Stimulated activated naive CD8-positive, alpha-beta T cell treated with anti-CD3 and anti-CD28 coated beads, Interleukin-15, amount 100 ng/mL, for 72 hours (primary cell): ENCODE measurements at regions not wholly inside any gene's neighbourhood (a gene's known extent, or its start where the extent isn't known, plus 50 kb on each side); places are given as distances from the start of the nearest gene placed in this dataset.

Experiments used
- ATAC-seq: fragments of 150-1000 bp; cut with Tn5 transposase; 2 replicates; pipeline ENCODE4 v1.10.0; 2021; ENCODE audit warnings: mild to moderate bottlenecking, moderate library complexity
- DNase-seq, 2 donors: peaks; one replicate each; pipeline ENCODE4 v3.0.0; 2021 to 2022
- H3K27ac Mint-ChIP-seq, 2 donors: one replicate each; pipeline ENCODE4 v1.8.0; 2022; ENCODE audit warnings: mild to moderate bottlenecking in 2 of 2, mixed read lengths in 2 of 2, moderate library complexity in 2 of 2
- H3K27me3 Mint-ChIP-seq: one replicate; pipeline ENCODE4 v1.8.0; 2022; ENCODE audit warnings: mixed read lengths
- H3K4me1 Mint-ChIP-seq: one replicate; pipeline ENCODE4 v1.8.0; 2022; ENCODE audit warnings: mild to moderate bottlenecking, mixed read lengths
- H3K4me3 Mint-ChIP-seq, 2 donors: one replicate each; pipeline ENCODE4 v1.8.0; 2022; ENCODE audit warnings: mild to moderate bottlenecking in 2 of 2, mixed read lengths in 2 of 2, moderate library complexity in 1 of 2
- H3K9me3 Mint-ChIP-seq, 2 donors: one replicate each; pipeline ENCODE4 v1.8.0; 2022; ENCODE audit warnings: mixed read lengths in 2 of 2

DNA sequence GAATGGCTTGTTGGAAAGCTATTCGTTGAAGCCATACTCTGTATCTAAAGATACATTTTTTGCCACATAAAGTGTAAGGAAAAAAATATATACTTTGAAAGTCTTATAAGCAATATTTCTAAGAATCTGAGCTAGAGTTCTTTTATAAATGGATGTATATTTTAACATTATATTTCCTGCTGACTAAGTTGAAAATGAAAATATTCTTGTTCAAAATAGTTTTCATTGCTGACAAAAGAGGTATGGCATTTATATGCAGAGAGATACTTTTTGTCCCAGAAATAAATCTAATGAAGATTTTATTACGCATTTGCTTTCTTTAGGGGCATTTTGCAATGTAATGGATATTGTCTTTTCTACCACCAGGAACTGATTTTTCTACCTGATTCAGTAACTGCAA, 834.9 kb downstream of the LRFN5 start:
- Mint-ChIP-seq H3K9me3 (no peaks in the 10 kb centered on the region), H3K27me3 (no peaks in the 10 kb centered on the region), H3K4me3 (no peak overlapping the region), H3K4me1 (no peaks in the 10 kb centered on the region), H3K27ac (no peak overlapping the region)
- ATAC-seq (no peak), DNase-seq (no peak)

DNA sequence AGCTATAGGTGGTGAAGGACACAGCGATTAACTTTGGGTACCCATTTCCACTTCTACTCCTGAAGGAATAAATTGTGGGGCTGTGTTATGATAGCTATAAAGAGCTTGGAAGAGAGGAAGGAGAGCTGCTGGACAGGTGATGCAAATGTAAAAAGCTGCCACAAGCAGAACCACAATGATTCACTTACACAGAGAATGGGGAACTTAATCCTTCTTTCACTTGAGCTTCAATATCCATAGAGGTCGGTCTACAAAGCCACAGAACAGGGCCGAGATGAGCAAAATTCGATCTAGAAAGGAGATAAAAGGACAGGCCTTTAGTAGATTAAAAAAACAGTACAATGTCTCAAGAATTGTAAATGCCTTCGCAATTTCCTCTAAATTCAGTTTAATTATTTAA, 831.1 kb downstream of the LRFN5 start:
- H3K27ac Mint-ChIP-seq: no peak overlapping the region
- no peaks in the 10 kb centered on the region for H3K4me1 Mint-ChIP-seq
- peaks cover 0 to 15% of the 10 kb centered on the region in 2 donors for H3K9me3 Mint-ChIP-seq
- no peaks in the 10 kb centered on the region for H3K27me3 Mint-ChIP-seq
- DNase-seq: no peak
- ATAC-seq: no peak
- H3K4me3 Mint-ChIP-seq: no peak overlapping the region

DNA sequence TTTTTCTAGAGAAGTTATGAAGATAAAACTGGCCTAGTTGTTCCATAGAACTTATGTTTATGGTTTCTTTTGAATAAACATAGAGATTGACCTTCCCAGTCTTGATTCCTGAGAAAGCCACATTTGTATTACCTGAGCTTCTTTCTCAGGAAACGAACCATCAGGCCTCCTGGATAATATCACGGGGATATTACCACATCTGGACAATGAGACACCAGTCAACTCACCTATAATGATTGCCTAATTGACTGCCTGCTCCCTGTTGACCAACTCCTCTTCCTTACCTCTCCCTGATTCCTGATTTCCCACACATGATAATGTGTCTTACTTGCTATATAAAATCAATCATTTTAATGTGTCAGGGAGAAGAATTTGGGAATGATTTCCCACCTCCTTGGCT, 822.7 kb downstream of the LRFN5 start:
- no peak overlapping the region for H3K4me3 Mint-ChIP-seq
- no peak for ATAC-seq
- no peak overlapping the region for H3K27ac Mint-ChIP-seq
- H3K27me3 Mint-ChIP-seq: no peaks in the 10 kb centered on the region
- H3K4me1 Mint-ChIP-seq: no peaks in the 10 kb centered on the region
- DNase-seq: no peak
- H3K9me3 Mint-ChIP-seq: peaks cover 0 to 14% of the 10 kb centered on the region in 2 donors

DNA sequence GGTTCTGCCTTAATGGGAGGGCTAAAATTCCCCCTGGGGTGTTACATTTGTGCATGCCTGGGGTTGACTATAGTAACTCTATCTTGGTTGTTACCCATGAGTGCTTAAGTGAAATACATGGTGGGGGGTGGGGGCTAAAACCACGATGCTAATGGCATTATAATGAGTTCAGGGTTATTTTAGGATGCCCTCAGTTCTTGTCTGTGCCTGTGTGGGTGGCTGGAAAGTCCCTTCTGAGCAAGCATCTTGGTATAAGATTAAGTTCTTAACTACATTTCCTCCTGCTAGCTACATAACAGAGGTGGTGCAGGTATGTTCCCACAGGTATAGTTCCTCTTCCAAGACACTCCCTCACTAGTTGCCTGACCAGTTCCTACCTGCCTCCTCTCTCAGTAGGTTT, 822.3 kb downstream of the LRFN5 start:
- Mint-ChIP-seq H3K4me3 (no peak overlapping the region), H3K27ac (no peak overlapping the region)
- DNase-seq: no peak

DNA sequence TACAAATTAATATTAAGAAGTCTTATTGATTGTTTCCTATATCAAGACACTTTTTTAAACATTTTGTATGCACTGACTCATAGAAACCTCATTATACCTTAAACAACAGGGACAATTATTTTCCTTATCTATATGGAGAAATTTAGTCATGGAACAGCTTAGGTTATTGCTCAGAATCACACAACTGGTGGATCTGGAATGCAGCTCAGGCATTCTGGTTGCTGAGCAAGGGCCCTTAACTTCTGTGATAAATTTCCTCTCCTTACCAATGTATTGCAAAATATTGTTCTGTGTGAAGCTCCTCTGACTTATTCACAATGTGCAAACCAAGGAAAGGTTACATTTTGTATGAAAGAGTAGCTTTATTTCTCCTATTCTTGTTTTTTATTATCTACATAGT, 817.8 kb downstream of the LRFN5 start:
- H3K4me3 Mint-ChIP-seq: no peak overlapping the region
- DNase-seq (no peak), ATAC-seq (no peak)
- no peaks in the 10 kb centered on the region for H3K4me1 Mint-ChIP-seq
- H3K27ac Mint-ChIP-seq: no peak overlapping the region
- H3K27me3 Mint-ChIP-seq: no peaks in the 10 kb centered on the region
- no peaks in the 10 kb centered on the region for H3K9me3 Mint-ChIP-seq

More for the DNA sequence above, 822.3 kb downstream of the LRFN5 start:
- no peaks in the 10 kb centered on the region for H3K4me1 Mint-ChIP-seq
- H3K27me3 Mint-ChIP-seq: no peaks in the 10 kb centered on the region
- ATAC-seq: no peak
- H3K9me3 Mint-ChIP-seq: peaks cover 0 to 14% of the 10 kb centered on the region in 2 donors

DNA sequence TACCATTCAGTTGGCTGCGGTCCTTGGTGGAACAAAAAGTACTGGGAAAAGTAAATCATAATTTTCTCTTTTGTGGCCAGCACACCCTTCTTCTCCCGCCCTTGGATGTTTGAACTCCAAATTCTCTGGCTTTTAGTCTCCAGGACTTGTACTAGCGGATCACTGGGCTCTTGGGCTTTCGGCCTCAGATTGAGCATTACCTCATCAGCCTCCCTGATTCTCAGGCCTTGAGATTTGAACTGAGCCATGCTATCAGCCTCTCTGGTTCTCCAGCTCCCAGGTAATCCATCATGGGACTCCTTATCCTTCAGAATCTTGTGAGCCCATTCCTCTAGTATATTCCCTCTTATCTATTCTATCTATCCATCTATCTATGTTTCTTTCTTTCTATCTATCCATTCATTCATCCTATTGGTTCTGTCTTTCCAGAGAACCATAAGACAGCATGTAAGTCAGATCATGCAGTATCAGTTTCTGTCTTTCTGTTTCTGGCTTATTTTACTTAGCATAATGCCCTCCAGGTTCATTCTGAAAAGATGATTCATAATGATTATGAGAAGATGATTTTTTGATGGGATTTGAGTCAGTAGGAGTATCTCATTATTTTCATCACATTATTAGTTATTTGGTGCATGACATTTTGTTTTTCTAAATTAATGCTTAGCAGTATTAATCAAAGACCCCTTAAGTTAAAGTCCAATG, 814.9 kb downstream of the LRFN5 start:
- Mint-ChIP-seq H3K27ac (peak overlapping the region in 1 of 2 donors; percentile 23), H3K9me3 (no peaks in the 10 kb centered on the region), H3K4me1 (no peaks in the 10 kb centered on the region), H3K27me3 (no peaks in the 10 kb centered on the region), H3K4me3 (no peak overlapping the region)
- ATAC-seq (no peak), DNase-seq (no peak)

DNA sequence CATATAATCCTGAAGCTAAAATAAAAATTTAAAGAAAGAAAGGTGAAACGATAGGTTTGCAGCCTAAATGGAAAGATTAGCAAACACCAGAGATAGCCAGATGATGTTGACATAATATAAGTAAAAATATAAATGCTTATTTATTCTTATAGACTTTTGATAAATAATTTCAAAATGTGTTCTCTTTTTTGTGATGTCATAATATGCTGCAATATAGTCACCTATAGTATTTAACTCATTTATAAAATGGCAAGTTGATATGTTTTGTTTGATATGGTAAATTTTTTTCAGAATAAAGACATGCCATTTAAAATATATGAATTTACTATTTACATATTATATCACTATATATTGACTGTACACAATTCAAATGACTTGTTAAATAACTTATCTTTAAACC, 813.4 kb downstream of the LRFN5 start:
- no peak overlapping the region for H3K4me3 Mint-ChIP-seq
- H3K9me3 Mint-ChIP-seq: no peaks in the 10 kb centered on the region
- no peak for DNase-seq
- H3K27ac Mint-ChIP-seq: no peak overlapping the region
- H3K27me3 Mint-ChIP-seq: no peaks in the 10 kb centered on the region
- no peaks in the 10 kb centered on the region for H3K4me1 Mint-ChIP-seq
- no peak for ATAC-seq

DNA sequence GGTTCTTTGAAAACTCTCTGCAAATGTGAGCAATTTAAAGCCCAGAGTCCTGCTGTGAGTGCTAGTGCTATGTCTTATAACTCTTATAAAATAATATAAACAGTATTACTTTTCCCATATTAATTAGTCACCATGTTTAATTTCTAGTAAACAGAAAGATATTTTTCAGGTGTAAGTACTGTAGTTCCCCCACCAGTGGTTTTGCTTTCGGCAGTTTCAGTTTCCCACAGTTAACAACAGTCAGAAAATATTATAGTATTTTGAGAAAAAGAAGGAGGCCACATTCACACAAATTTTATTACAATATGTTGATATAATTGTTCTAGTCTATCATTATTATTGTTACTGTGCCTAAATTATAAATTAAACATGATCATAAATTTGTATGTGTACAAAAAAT, 800.5 kb downstream of the LRFN5 start:
- no peaks in the 10 kb centered on the region for H3K4me1 Mint-ChIP-seq
- peaks cover 0 to 18% of the 10 kb centered on the region in 2 donors for H3K9me3 Mint-ChIP-seq
- DNase-seq (no peak), ATAC-seq (no peak)
- H3K4me3 Mint-ChIP-seq: no peak overlapping the region
- H3K27me3 Mint-ChIP-seq: no peaks in the 10 kb centered on the region
- H3K27ac Mint-ChIP-seq: no peak overlapping the region

DNA sequence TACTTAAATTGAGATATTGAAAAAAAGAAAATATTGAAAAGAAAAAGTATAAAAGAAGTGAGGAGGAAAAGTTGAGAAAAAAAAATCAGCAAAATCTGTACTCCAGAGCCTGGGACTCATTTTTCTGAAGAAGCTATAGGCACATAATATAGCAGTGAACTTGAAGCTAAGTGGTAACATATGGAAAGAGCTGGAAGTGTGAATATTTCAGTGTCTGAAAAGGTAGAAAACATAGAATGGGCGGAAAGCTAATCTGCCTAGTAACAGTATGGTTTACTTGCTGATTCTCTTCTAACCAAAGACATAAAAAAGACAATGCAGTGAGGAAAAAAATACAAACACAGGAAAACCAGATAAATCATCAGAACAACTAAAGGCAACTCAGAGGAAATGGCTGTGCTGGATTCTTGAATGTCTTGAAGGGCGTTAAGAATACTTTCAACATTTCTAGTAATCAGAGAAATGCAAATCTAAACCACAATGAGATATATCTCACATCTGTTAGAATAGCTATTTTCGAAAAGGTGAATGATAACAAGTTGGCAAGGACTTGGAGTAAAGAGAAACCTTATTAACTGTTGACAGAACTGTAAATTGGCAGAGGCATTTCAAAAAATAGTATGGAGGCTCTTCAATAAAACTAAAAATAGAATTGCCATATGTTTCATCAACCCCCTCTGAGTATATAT, 784.6 kb downstream of the LRFN5 start:
- no peak for ATAC-seq
- no peak overlapping the region for H3K27ac Mint-ChIP-seq
- DNase-seq: no peak
- H3K27me3 Mint-ChIP-seq: no peaks in the 10 kb centered on the region
- H3K4me3 Mint-ChIP-seq: no peak overlapping the region
- peaks cover 0 to 6% of the 10 kb centered on the region in 2 donors for H3K9me3 Mint-ChIP-seq
- no peaks in the 10 kb centered on the region for H3K4me1 Mint-ChIP-seq

DNA sequence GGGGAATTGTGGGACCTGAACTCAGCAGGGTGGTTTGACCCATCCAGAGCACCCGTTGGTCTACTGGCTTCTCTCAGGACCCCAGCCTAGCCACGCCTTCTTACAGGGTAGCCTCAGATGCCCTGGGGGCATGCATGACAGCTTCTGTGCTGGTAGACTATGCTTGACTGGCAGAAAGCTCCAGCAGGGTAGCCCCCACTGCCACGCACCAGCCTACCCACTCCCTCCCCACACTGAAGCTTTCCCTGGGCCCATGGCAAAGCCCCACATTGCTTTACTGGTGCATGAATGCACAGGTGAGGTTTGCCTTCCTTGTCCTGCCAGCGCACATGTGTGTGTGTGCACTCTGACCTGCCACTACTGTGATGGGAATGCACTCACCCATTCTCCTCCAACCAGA, 772.2 kb downstream of the LRFN5 start:
- Mint-ChIP-seq H3K4me3 (no peak overlapping the region), H3K9me3 (peaks cover 0 to 8% of the 10 kb centered on the region in 2 donors), H3K27ac (no peak overlapping the region), H3K27me3 (no peaks in the 10 kb centered on the region), H3K4me1 (no peaks in the 10 kb centered on the region)
- DNase-seq (no peak), ATAC-seq (no peak)

DNA sequence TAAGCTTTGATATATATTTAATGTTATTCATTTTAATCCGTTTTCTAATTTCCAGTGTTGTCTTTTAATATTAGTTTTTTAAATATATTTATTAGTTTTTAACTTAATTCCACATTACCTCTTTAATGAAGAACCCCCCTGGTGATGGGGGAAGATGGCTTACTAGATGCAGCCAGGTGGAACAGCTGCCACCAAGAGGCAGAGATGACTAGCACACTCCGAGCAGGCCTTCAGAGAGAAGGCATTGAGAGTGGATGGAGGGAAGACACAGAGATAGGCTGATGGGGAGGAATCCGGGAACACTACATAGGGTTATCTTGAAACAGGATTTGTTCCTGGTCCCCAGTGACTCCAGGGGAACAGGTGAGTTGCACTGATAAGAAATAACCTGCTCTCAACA, 771.6 kb downstream of the LRFN5 start:
- Mint-ChIP-seq H3K4me1 (no peaks in the 10 kb centered on the region), H3K9me3 (peaks cover 0 to 8% of the 10 kb centered on the region in 2 donors), H3K27ac (no peak overlapping the region), H3K4me3 (no peak overlapping the region), H3K27me3 (no peaks in the 10 kb centered on the region)
- ATAC-seq (no peak), DNase-seq (no peak)

DNA sequence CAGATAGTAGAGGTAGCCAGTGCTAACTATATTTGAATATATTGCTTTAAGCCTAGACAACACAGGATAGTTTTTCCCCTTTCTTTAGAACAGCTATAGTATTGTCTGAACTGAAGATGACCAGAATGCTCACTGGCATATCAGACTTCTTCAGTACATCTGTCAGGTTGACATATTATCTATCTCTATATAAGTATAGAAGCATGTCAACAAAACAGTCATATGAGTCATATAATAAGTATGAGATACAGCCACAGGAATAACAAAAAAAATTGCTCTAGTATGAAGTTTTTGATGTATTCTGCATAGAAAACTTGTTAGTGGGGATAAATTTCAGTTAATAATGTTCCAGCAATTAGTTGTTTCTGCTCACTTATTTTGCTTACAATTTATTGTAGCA, 767.7 kb downstream of the LRFN5 start:
- Mint-ChIP-seq H3K9me3 (peaks cover 3 to 13% of the 10 kb centered on the region in 2 donors), H3K4me1 (no peaks in the 10 kb centered on the region), H3K27me3 (no peaks in the 10 kb centered on the region), H3K27ac (no peak overlapping the region), H3K4me3 (no peak overlapping the region)
- no peak for DNase-seq
- ATAC-seq: no peak

DNA sequence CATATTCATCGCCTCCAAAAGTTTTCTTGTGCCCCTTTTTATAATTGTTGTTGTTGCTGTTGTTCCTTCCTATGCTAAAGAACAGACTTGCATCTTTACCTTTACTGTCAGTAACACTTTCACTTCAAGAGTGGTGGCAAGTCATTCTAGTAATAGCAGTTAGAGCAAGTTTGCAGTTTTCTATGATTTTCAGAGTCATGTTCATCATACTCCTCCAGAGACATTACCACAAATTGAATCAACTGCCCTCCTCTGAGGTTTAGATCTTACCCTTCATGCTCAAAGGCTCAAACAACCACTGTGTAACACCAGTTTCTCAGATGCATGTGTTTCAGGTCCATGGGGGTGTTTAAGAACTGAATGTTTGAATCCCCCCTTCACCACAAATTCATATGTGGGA, 763.4 kb downstream of the LRFN5 start:
- H3K27me3 Mint-ChIP-seq: no peaks in the 10 kb centered on the region
- ATAC-seq (no peak), DNase-seq (no peak)
- no peak overlapping the region for H3K4me3 Mint-ChIP-seq
- no peaks in the 10 kb centered on the region for H3K4me1 Mint-ChIP-seq
- H3K27ac Mint-ChIP-seq: no peak overlapping the region
- peaks cover 4 to 8% of the 10 kb centered on the region in 2 donors for H3K9me3 Mint-ChIP-seq

DNA sequence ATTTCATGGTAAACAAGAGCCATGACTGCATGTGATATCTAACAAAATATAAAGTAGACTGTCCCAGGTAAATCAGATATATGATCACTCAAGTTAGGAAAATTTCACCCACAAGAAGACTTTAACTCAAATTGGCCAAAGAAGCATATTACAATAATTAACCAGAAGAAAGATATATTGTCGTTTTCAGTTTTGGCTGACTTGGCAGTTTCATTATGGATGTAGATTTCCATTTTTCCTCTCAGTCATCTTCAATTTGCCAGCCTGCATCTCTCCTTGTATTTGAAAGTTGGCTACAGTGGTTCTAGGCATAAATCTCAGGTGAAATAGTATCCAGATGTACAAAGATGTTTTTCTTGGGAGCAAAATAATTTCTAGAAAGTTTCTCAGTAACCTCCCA, 761.6 kb downstream of the LRFN5 start:
- ATAC-seq: no peak
- H3K4me3 Mint-ChIP-seq: no peak overlapping the region
- peaks cover 4 to 13% of the 10 kb centered on the region in 2 donors for H3K9me3 Mint-ChIP-seq
- no peaks in the 10 kb centered on the region for H3K27me3 Mint-ChIP-seq
- H3K27ac Mint-ChIP-seq: no peak overlapping the region
- no peaks in the 10 kb centered on the region for H3K4me1 Mint-ChIP-seq
- no peak for DNase-seq

DNA sequence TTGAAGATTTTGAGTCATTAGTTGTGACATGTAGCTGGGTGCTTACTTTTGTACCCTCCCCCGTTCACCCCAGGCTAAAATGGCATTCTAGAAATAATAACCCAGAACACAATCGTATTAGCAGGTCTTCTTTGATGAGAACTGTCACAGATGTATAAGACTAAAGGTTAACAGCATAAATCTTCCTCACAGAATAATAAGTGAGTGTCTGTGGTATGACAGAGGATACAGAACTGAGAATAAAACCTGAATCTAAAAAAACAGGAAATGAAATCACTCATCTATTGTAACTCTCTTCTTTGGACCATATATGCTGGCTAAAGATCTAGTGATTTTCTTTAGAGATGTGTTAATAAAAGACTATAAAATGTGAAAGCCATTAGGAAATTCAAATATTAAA, 746.6 kb downstream of the LRFN5 start:
- peaks cover 4 to 6% of the 10 kb centered on the region in 2 donors for H3K9me3 Mint-ChIP-seq
- no peak for DNase-seq
- no peaks in the 10 kb centered on the region for H3K4me1 Mint-ChIP-seq
- ATAC-seq: no peak
- no peak overlapping the region for H3K27ac Mint-ChIP-seq
- H3K27me3 Mint-ChIP-seq: no peaks in the 10 kb centered on the region
- H3K4me3 Mint-ChIP-seq: no peak overlapping the region

DNA sequence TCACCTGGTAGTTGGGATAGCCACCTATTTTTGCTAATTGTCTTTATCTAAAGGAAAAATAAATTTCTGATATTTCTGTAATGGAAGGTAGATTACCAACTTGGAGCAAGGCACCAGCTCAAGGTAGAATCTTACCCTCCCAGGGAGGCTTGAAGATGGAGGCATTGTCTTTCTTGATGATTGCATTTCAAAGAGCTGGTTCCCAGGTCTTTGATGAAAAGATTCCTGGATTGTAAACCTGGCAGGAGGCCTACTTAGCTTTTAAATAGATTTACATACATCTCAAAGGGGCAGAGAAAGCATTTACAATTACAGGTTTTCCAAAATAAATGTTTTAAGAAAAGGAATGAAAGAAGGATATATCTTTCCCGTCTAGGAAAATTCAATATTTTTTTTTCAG, 729.2 kb downstream of the LRFN5 start:
- no peaks in the 10 kb centered on the region for H3K27me3 Mint-ChIP-seq
- ATAC-seq (no peak), DNase-seq (no peak)
- H3K4me3 Mint-ChIP-seq: no peak overlapping the region
- no peak overlapping the region for H3K27ac Mint-ChIP-seq
- no peaks in the 10 kb centered on the region for H3K4me1 Mint-ChIP-seq
- H3K9me3 Mint-ChIP-seq: peaks cover 1 to 2% of the 10 kb centered on the region in 2 donors

DNA sequence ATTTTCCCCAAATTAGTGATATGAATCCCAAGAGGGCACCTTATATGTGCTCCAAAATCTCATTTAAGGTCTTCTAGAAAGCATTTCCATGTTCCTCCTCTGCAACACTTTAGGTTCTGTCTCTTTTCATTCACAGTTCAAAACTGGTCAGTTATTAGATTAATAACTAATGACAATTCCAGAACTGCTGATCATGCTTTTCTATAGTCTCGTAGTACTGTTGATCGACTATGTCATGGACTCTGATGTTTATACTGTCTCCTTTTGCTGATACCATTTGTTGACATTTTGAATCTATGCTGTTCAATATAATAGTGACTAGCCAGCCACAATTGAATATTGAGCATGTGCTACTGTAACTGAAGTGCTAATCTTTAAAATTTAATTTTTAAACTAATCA, 728.3 kb downstream of the LRFN5 start:
- H3K27me3 Mint-ChIP-seq: no peaks in the 10 kb centered on the region
- ATAC-seq (no peak), DNase-seq (no peak)
- H3K27ac Mint-ChIP-seq: no peak overlapping the region
- no peaks in the 10 kb centered on the region for H3K4me1 Mint-ChIP-seq
- H3K9me3 Mint-ChIP-seq: no peaks in the 10 kb centered on the region
- H3K4me3 Mint-ChIP-seq: no peak overlapping the region
